WTC11 (cell line): ENCODE measurements at regions not wholly inside any gene's neighbourhood (a gene's known extent, or its start where the extent isn't known, plus 50 kb on each side); places are given as distances from the start of the nearest gene placed in this dataset.

Source experiments
- ATAC-seq: fragments of 200-7000 bp; cut with Tn5 transposase; 2 replicates; pipeline ENCODE4 v1.10.0; 2021; ENCODE audit warnings: mild to moderate bottlenecking, moderate library complexity
- CTCF ChIA-PET: fragments of 300-600 bp; sonication (Branson Sonifier 250); formaldehyde crosslinking; loops from one replicate; lab custom pipeline; 2021; ENCODE audit warnings: antibody characterized with exemption; lab: Charles Lee
- POLR2A ChIA-PET: fragments of 350-600 bp; sonication (Branson Sonifier 250); formaldehyde crosslinking; loops from one replicate; lab custom pipeline; 2021; ENCODE audit warnings: antibody characterized with exemption; lab: Charles Lee
- DNase-seq: peaks from one replicate; pipeline ENCODE4 v3.0.0; 2021; ENCODE audit warnings: low spot score
- H3K27ac Mint-ChIP-seq: 2 replicates; pipeline ENCODE4 v1.8.0; 2021; ENCODE audit warnings: mixed read lengths
- H3K27me3 Mint-ChIP-seq: 2 replicates; pipeline ENCODE4 v1.8.0; 2021; ENCODE audit warnings: low read depth, mild to moderate bottlenecking, moderate library complexity, mixed read lengths
- H3K36me3 Mint-ChIP-seq: 2 replicates; pipeline ENCODE4 v1.8.0; 2021; ENCODE audit warnings: mixed read lengths
- H3K4me1 Mint-ChIP-seq: 2 replicates; pipeline ENCODE4 v1.8.0; 2022; ENCODE audit warnings: mixed read lengths
- H3K4me3 Mint-ChIP-seq: 2 replicates; pipeline ENCODE4 v1.8.0; 2021; ENCODE audit warnings: mild to moderate bottlenecking, moderate library complexity, mixed read lengths
- H3K9me3 Mint-ChIP-seq: 2 replicates; pipeline ENCODE4 v1.8.0; 2021; ENCODE audit warnings: mixed read lengths
- ELF4 ChIP-seq: sonication (generic); formaldehyde crosslinking; IDR thresholded peaks from 2 replicates; pipeline ENCODE4 v1.8.1; 2022; ENCODE audit warnings: low read depth, mild to moderate bottlenecking, moderate library complexity, missing genetic modification reagents
- ETV6 ChIP-seq: sonication (generic); formaldehyde crosslinking; IDR thresholded peaks from 2 replicates; pipeline ENCODE4 v1.8.1; 2022; ENCODE audit warnings: mild to moderate bottlenecking, missing genetic modification reagents
- FOXK1 ChIP-seq: sonication (generic); formaldehyde crosslinking; IDR thresholded peaks from 2 replicates; pipeline ENCODE4 v1.8.0; 2022; ENCODE audit warnings: mild to moderate bottlenecking, moderate library complexity, missing genetic modification reagents
- FOXP4 ChIP-seq: sonication (generic); formaldehyde crosslinking; IDR thresholded peaks from 2 replicates; pipeline ENCODE4 v1.8.0; 2022; ENCODE audit warnings: mild to moderate bottlenecking, missing genetic modification reagents
- GABPB1 ChIP-seq: sonication (generic); formaldehyde crosslinking; IDR thresholded peaks from 2 replicates; pipeline ENCODE4 v1.8.1; 2023; ENCODE audit warnings: mild to moderate bottlenecking, missing genetic modification reagents
- GRHL2 ChIP-seq: fragments of 250-450 bp; sonication (Bioruptor Pico); IDR thresholded peaks from 2 replicates; pipeline ENCODE4 v1.8.0; 2022; ENCODE audit warnings: mild to moderate bottlenecking, moderate library complexity; ENCODE audit not compliant: insufficient replicate concordance, severe bottlenecking
- JUN ChIP-seq: sonication (generic); formaldehyde crosslinking; IDR thresholded peaks from 2 replicates; pipeline ENCODE4 v1.8.0; 2023; ENCODE audit warnings: mild to moderate bottlenecking, missing genetic modification reagents
- NR3C1 ChIP-seq: sonication (generic); formaldehyde crosslinking; conservative IDR thresholded peaks from 2 replicates; pipeline ENCODE4 v1.8.1; 2023; ENCODE audit warnings: low read depth, mild to moderate bottlenecking, missing genetic modification reagents
- PREB ChIP-seq: sonication (generic); formaldehyde crosslinking; IDR thresholded peaks from 2 replicates; pipeline ENCODE4 v1.8.1; 2022; ENCODE audit warnings: mild to moderate bottlenecking, missing genetic modification reagents, moderate library complexity, borderline replicate concordance
- RORB ChIP-seq: fragments of 250-450 bp; sonication (Bioruptor Pico); IDR thresholded peaks from 2 replicates; pipeline ENCODE4 v1.9.0; 2021; ENCODE audit warnings: mild to moderate bottlenecking
- SOX15 ChIP-seq: fragments of 250-450 bp; sonication (Bioruptor Pico); IDR thresholded peaks from 2 replicates; pipeline ENCODE4 v1.9.0; 2021; ENCODE audit warnings: mild to moderate bottlenecking
- SP1 ChIP-seq: sonication (generic); formaldehyde crosslinking; conservative IDR thresholded peaks from 2 replicates; pipeline ENCODE4 v1.8.1; 2022; ENCODE audit warnings: missing genetic modification reagents
- TEAD4 ChIP-seq: sonication (generic); formaldehyde crosslinking; IDR thresholded peaks from 2 replicates; pipeline ENCODE4 v1.8.0; 2022; ENCODE audit warnings: mild to moderate bottlenecking, missing genetic modification reagents
- USF2 ChIP-seq: sonication (generic); formaldehyde crosslinking; IDR thresholded peaks from 2 replicates; pipeline ENCODE4 v1.8.1; 2023; ENCODE audit warnings: mild to moderate bottlenecking, missing genetic modification reagents, moderate library complexity
- ZBTB21 ChIP-seq: sonication (generic); formaldehyde crosslinking; IDR thresholded peaks from 2 replicates; pipeline ENCODE4 v1.8.1; 2023; ENCODE audit warnings: mild to moderate bottlenecking, missing genetic modification reagents, borderline replicate concordance
- ZMAT4 ChIP-seq: fragments of 250-450 bp; sonication (Bioruptor Pico); IDR thresholded peaks from 2 replicates; pipeline ENCODE4 v1.9.0; 2021; ENCODE audit warnings: mild to moderate bottlenecking
- ZNF423 ChIP-seq: fragments of 250-450 bp; sonication (Bioruptor Pico); IDR thresholded peaks from 2 replicates; pipeline ENCODE4 v2.1.2; 2022; ENCODE audit warnings: mild to moderate bottlenecking, moderate library complexity
- ZNF425 ChIP-seq: fragments of 250-450 bp; sonication (Bioruptor Pico); conservative IDR thresholded peaks from 2 replicates; pipeline ENCODE4 v1.9.0; 2021; ENCODE audit warnings: mild to moderate bottlenecking
- TF ChIP-seq, protein P1 (sequence below): fragments of 250-450 bp; sonication (Bioruptor Pico); IDR thresholded peaks from 2 replicates; pipeline ENCODE4 v1.9.0; 2021; ENCODE audit warnings: mild to moderate bottlenecking
- TF ChIP-seq, protein P2 (sequence below): fragments of 250-450 bp; sonication (Bioruptor Pico); IDR thresholded peaks from 2 replicates; pipeline ENCODE4 v1.9.0; 2021; ENCODE audit warnings: mild to moderate bottlenecking, borderline replicate concordance
- TF ChIP-seq, protein P3 (sequence below): fragments of 200-600 bp; IDR thresholded peaks from 2 replicates; pipeline ENCODE4 v1.8.0; 2022; ENCODE audit warnings: antibody characterized with exemption

DNA sequence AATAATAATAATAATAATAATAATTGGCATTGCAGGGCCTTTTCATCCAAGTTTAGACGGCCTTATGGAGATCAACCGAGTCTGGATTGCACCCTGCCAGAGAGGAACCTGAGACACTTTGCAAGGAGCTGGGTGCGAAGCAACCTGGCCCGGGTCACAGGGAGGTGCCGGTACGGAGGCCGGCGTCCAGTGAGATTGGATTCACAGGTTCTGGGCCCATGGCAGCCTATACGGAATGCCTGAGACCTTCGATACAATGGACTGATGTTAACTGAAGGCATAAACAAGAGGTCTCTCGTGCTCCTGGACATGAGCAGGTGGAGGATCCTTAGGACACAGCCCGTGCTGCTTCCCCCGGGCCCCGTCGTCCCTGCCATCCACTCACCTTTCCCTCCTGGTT is 416.5 kb upstream of the SALL3 start:
- no peaks in the 10 kb centered on the region for H3K4me1 Mint-ChIP-seq
- CTCF ChIA-PET = no interaction called here
- H3K36me3 Mint-ChIP-seq = peaks cover 28% of the 10 kb centered on the region
- no peak for TF ChIP-seq USF2 (CRISPR knock-in tag)
- no peak for TF ChIP-seq ZNF423 (CRISPR knock-in tag)
- TF ChIP-seq FOXK1 (CRISPR knock-in tag) = no peak
- TF ChIP-seq, protein P1, sequence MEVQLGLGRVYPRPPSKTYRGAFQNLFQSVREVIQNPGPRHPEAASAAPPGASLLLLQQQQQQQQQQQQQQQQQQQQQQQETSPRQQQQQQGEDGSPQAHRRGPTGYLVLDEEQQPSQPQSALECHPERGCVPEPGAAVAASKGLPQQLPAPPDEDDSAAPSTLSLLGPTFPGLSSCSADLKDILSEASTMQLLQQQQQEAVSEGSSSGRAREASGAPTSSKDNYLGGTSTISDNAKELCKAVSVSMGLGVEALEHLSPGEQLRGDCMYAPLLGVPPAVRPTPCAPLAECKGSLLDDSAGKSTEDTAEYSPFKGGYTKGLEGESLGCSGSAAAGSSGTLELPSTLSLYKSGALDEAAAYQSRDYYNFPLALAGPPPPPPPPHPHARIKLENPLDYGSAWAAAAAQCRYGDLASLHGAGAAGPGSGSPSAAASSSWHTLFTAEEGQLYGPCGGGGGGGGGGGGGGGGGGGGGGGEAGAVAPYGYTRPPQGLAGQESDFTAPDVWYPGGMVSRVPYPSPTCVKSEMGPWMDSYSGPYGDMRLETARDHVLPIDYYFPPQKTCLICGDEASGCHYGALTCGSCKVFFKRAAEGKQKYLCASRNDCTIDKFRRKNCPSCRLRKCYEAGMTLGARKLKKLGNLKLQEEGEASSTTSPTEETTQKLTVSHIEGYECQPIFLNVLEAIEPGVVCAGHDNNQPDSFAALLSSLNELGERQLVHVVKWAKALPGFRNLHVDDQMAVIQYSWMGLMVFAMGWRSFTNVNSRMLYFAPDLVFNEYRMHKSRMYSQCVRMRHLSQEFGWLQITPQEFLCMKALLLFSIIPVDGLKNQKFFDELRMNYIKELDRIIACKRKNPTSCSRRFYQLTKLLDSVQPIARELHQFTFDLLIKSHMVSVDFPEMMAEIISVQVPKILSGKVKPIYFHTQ = no peak
- no peak for TF ChIP-seq GABPB1 (CRISPR knock-in tag)
- TF ChIP-seq ZBTB21 (CRISPR knock-in tag) = no peak
- TF ChIP-seq PREB = no peak
- no peak for TF ChIP-seq SOX15 (CRISPR knock-in tag)
- TF ChIP-seq NR3C1 (CRISPR knock-in tag) = no peak
- TF ChIP-seq, protein P2, sequence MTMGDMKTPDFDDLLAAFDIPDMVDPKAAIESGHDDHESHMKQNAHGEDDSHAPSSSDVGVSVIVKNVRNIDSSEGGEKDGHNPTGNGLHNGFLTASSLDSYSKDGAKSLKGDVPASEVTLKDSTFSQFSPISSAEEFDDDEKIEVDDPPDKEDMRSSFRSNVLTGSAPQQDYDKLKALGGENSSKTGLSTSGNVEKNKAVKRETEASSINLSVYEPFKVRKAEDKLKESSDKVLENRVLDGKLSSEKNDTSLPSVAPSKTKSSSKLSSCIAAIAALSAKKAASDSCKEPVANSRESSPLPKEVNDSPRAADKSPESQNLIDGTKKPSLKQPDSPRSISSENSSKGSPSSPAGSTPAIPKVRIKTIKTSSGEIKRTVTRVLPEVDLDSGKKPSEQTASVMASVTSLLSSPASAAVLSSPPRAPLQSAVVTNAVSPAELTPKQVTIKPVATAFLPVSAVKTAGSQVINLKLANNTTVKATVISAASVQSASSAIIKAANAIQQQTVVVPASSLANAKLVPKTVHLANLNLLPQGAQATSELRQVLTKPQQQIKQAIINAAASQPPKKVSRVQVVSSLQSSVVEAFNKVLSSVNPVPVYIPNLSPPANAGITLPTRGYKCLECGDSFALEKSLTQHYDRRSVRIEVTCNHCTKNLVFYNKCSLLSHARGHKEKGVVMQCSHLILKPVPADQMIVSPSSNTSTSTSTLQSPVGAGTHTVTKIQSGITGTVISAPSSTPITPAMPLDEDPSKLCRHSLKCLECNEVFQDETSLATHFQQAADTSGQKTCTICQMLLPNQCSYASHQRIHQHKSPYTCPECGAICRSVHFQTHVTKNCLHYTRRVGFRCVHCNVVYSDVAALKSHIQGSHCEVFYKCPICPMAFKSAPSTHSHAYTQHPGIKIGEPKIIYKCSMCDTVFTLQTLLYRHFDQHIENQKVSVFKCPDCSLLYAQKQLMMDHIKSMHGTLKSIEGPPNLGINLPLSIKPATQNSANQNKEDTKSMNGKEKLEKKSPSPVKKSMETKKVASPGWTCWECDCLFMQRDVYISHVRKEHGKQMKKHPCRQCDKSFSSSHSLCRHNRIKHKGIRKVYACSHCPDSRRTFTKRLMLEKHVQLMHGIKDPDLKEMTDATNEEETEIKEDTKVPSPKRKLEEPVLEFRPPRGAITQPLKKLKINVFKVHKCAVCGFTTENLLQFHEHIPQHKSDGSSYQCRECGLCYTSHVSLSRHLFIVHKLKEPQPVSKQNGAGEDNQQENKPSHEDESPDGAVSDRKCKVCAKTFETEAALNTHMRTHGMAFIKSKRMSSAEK (CRISPR knock-in tag) = no peak
- no peak for TF ChIP-seq JUN (CRISPR knock-in tag)
- TF ChIP-seq ELF4 (CRISPR knock-in tag) = no peak
- no peak for TF ChIP-seq GRHL2 (CRISPR knock-in tag)
- no peak for TF ChIP-seq RORB
- TF ChIP-seq, protein P3, sequence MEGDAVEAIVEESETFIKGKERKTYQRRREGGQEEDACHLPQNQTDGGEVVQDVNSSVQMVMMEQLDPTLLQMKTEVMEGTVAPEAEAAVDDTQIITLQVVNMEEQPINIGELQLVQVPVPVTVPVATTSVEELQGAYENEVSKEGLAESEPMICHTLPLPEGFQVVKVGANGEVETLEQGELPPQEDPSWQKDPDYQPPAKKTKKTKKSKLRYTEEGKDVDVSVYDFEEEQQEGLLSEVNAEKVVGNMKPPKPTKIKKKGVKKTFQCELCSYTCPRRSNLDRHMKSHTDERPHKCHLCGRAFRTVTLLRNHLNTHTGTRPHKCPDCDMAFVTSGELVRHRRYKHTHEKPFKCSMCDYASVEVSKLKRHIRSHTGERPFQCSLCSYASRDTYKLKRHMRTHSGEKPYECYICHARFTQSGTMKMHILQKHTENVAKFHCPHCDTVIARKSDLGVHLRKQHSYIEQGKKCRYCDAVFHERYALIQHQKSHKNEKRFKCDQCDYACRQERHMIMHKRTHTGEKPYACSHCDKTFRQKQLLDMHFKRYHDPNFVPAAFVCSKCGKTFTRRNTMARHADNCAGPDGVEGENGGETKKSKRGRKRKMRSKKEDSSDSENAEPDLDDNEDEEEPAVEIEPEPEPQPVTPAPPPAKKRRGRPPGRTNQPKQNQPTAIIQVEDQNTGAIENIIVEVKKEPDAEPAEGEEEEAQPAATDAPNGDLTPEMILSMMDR = no peak
- DNase-seq = no peak
- ATAC-seq = no peak
- peaks cover 35% of the 10 kb centered on the region for H3K9me3 Mint-ChIP-seq
- H3K27me3 Mint-ChIP-seq = peaks cover 6% of the 10 kb centered on the region
- no peak overlapping the region for H3K4me3 Mint-ChIP-seq
- POLR2A ChIA-PET = no interaction called here
- no peak overlapping the region for H3K27ac Mint-ChIP-seq

GRCh38 chr18:78564030-78564429 is 415.6 kb upstream of the SALL3 start:
- Mint-ChIP-seq H3K9me3 (peaks cover 40% of the 10 kb centered on the region), H3K36me3 (peaks cover 31% of the 10 kb centered on the region), H3K4me1 (no peaks in the 10 kb centered on the region), H3K27me3 (peaks cover 8% of the 10 kb centered on the region), H3K27ac (no peak overlapping the region), H3K4me3 (no peak overlapping the region)
- POLR2A ChIA-PET = interaction anchor here (0.6 kb wide), 1 partner anchor 818 kb away, joined by 3 read pairs; no protein-coding TSS in a partner anchor
- ATAC-seq = no peak
- CTCF ChIA-PET = no interaction called here
- DNase-seq = no peak
- TF ChIP-seq FOXP4 (CRISPR knock-in tag) = no peak
- TF ChIP-seq ETV6 (CRISPR knock-in tag) = no peak
- no peak for TF ChIP-seq ZMAT4 (CRISPR knock-in tag)
- no peak for TF ChIP-seq ZNF425 (CRISPR knock-in tag)
- no peak for TF ChIP-seq SP1 (CRISPR knock-in tag)
- TF ChIP-seq TEAD4 = no peak
- no peak for TF ChIP-seq JUN (CRISPR knock-in tag)
